Epithelial cell of esophagus (primary cell): ENCODE measurements at regions not wholly inside any gene's neighbourhood (a gene's known extent, or its start where the extent isn't known, plus 50 kb on each side); places are given as distances from the start of the nearest gene placed in this dataset.

Experiments
- DNase-seq: peaks from one replicate; pipeline ENCODE4 v3.0.0; 2010; ENCODE audit warnings: low read depth
- H3K4me3 ChIP-seq: 2 replicates; pipeline ENCODE4 v1.5.1; 2011; ENCODE audit warnings: mild to moderate bottlenecking, low read length, control low read depth
- TF ChIP-seq, protein P1 (sequence below): IDR thresholded peaks from 2 replicates; pipeline ENCODE4 v1.5.1; 2011; ENCODE audit warnings: low read depth, mild to moderate bottlenecking, low read length, control low read depth, inconsistent platforms; ENCODE audit not compliant: insufficient read depth; ENCODE audit errors: missing control alignments

DNA sequence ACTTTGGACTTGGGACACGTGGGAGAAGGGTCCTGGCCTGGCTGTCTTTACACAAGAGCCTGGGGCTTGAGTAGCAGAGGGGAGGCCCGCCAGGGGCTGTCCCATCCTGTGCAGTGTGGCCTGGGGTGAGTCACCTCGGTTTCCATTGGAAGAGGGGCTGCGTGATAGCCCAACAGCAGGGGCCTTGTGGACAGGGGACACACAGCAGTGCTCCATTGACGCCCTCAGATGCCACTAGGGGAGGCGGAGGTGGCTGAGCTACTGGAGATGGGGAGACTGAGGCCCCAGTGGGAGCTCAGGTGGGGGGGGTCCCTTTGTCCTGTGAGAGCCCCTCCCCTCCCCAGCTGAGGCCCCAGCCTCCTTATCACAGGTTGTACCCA, 50.0 kb upstream of the RNU6ATAC start:
- TF ChIP-seq, protein P1, sequence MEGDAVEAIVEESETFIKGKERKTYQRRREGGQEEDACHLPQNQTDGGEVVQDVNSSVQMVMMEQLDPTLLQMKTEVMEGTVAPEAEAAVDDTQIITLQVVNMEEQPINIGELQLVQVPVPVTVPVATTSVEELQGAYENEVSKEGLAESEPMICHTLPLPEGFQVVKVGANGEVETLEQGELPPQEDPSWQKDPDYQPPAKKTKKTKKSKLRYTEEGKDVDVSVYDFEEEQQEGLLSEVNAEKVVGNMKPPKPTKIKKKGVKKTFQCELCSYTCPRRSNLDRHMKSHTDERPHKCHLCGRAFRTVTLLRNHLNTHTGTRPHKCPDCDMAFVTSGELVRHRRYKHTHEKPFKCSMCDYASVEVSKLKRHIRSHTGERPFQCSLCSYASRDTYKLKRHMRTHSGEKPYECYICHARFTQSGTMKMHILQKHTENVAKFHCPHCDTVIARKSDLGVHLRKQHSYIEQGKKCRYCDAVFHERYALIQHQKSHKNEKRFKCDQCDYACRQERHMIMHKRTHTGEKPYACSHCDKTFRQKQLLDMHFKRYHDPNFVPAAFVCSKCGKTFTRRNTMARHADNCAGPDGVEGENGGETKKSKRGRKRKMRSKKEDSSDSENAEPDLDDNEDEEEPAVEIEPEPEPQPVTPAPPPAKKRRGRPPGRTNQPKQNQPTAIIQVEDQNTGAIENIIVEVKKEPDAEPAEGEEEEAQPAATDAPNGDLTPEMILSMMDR = no peak
- DNase-seq = no peak
- no peak overlapping the region for H3K4me3 ChIP-seq

DNA sequence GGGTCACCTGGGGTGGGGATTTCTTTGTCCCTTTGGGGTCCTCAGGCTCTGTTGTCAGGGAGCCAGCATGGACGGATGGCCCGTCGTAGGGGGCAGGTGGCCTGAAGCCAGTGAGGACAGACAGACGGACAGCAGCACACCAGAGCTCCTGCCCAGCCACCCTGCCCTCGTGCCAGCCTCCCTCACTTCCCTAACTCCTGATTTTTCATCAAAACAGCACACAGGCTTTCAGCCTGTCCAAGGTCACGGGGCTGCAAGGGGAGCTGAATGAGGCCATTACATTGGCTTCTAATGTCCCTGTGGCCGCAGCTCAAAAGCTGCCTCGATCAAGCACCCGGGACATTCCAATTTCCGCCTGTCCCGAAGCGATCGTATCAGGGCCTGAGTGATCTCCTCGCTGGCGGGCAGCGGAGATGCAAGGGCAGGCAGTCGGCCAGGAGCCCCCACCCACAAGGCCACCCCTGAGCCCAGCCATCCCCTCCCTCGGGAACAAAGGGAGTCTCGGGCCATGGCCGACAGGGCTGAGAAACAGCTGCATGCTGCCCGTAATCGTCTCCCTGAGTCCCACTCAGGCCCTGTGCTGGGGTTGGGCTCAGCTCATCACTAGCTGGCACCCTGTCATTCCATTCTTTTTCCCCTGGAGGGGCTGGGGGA, 50.5 kb upstream of the RNU6ATAC start:
- DNase-seq = no peak
- H3K4me3 ChIP-seq = no peak overlapping the region
- TF ChIP-seq, protein P1 = no peak

DNA sequence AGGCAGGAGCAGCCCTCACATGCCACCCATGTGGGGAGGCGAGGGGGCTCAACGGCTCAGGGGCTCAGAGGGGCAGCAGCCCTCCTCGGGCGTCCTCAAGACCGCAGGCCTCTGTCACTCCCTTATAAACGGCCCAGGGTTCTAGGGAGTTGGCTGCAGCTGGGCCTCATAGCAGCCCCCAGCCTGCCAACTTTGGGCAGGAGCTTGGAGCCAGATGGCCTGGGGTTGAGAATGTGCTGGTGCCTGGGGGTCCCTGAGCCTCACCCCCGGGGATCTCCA, 51.0 kb upstream of the RNU6ATAC start:
- TF ChIP-seq, protein P1 = no peak
- DNase-seq = no peak
- H3K4me3 ChIP-seq = no peak overlapping the region

DNA sequence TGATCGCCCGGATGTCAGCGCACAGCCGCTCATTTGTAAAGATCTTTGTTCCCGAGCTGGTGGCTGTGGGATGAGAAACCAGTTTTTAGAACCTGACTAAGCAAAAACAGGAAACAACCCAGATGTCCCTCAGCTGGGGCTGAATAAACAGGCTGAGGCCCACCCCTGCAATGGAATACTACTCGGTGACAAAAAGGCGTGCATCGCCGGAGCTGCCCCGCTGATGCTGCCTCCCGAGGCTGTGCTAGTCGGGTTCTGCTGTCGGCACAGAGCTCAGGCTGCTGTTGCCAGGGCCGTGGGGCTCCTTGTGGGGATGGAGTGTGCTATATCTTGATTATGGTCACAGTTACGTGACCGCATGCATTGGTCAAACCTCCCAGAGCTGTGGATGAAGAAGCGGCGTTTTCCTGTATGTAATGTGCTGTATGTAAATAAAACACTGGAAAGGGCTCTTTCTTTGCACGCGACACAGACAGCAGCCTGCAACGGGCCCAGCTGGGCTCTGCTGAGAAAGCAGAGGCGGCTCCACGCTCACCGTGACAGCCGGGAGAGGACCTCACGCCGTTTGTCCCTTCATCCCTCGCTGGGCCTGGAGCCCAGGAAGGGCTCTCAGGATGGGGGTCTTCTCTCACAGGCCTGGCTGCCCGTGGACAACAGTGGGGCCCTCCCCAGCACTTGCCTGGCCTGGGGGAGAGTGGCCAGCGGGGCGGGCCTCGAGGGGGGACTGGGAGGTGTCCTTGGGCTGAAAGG, 51.5 kb upstream of the RNU6ATAC start:
- DNase-seq = no peak
- TF ChIP-seq, protein P1 = no peak
- H3K4me3 ChIP-seq = no peak overlapping the region

DNA sequence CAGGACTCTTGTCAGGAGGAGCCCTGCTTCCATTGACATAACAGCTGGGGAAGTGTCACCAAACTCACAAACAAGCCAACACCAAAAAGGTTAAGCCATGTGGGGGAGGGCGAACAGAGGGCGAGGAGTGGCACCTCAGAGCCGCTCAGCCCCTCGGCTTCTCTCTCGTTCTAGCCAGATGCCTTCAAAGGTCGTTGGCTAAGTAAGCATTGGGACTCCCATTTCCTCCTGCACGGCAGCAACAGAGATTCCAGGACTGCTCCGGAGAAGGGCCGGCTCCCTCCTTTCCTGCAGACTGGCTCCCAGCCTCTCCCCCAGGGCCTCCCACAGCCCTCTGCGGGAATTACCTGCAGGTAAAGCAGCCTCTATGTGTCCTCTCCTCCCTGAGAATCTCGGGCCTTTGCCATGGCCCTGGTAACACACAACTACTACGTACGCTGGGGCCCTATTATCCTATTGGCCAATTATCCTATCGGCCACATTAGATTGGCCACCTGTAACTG, 52.1 kb upstream of the RNU6ATAC start:
- DNase-seq = no peak
- TF ChIP-seq, protein P1 = no peak
- H3K4me3 ChIP-seq = no peak overlapping the region

DNA sequence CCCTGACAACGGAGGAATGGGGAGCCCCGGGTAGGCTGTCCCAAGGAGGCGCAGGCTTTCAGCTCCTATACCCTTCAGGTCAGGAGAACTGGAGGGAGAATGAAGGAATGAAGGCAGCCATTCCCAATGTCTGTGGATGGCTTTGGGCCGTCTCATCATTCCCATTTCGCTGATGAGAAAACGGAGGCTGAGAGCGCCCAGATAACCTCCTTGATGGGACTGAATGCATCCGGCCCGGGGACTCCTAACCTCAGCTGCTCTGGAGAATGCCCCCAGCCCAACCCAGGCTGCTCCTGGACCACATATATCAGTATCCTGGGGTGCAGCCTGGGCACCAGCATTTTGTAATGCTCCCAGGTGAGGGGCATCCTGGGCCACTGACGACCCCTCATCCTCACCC, 52.6 kb upstream of the RNU6ATAC start:
- H3K4me3 ChIP-seq = no peak overlapping the region
- TF ChIP-seq, protein P1 = no peak
- DNase-seq = no peak
